GDM1 (cell line): ENCODE measurements at regions not wholly inside any gene's neighbourhood (a gene's known extent, or its start where the extent isn't known, plus 50 kb on each side); places are given as distances from the start of the nearest gene placed in this dataset.
"Not testable (repeated sequence)": the region's sequence is repeated elsewhere in the genome, so short reads cannot be mapped to it uniquely, and the experiment has no call there.

Experiments used
- DNase-seq: peaks from one replicate; lab custom pipeline; 2025; lab: John Stamatoyannopoulos, UW

- DNase-seq: no peak
These were observed 1187.7 kb upstream of the ADGRL4 start for GRCh38 chr1:80194221-80194620.

GRCh38 chr1:80181418-80181817, 1174.9 kb upstream of the ADGRL4 start:
- no peak for DNase-seq

- no peak for DNase-seq
These were observed 1165.1 kb upstream of the ADGRL4 start for GRCh38 chr1:80171631-80172030.

DNA sequence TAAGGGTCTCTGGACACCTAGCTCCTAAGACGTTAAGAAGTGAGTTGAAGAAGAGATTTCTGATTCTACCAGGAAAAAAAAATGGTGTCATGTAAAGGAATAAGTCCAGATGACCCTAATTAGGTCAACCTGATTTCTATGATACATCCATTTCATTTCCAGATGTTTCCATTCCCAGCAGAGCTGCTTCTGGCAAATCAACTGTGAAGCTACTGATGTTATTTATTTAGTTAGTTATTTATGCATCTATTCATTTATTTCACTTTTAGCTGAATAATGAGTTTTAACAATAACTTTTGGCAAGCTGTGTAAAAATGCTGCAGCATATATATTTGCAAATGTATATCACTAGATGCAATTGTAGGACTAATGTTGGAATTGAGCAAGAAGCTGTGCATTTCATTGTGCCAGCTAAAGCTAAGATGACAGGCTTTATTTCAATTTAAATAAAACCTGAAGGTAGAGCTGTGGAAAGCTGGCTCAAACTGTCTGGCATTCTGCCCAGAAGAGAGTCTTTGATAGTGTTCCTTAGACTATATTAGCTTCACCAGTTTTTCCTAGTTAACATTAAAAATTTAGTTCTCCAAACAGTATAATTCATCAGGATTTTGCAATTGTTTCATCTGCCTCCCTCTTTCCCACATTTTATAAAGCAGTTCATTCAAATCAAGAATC, 1164.4 kb upstream of the ADGRL4 start:
- no peak for DNase-seq

- DNase-seq: no peak
These were observed 1157.6 kb upstream of the ADGRL4 start for GRCh38 chr1:80164150-80164549.

GRCh38 chr1:80163686-80164085, 1157.2 kb upstream of the ADGRL4 start:
- DNase-seq: no peak

DNA sequence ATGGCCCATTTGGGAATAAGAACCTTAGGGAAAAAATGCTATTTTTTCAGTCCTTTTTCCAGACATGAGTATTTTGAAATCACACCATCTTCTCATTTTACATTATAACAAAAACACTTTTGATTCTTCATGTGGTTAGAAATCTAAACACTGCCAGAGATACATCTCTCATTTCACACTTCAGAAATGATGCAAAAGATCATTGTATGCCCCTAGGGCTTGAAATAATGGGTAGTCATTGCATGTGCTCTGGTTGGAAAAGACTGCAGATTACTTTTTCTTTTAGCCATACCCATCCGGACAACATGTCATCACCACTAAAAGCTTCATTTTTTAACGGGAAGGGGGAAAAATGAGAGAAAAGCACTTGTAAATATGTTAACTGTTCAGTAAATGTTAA, 1152.2 kb upstream of the ADGRL4 start:
- no peak for DNase-seq

DNA sequence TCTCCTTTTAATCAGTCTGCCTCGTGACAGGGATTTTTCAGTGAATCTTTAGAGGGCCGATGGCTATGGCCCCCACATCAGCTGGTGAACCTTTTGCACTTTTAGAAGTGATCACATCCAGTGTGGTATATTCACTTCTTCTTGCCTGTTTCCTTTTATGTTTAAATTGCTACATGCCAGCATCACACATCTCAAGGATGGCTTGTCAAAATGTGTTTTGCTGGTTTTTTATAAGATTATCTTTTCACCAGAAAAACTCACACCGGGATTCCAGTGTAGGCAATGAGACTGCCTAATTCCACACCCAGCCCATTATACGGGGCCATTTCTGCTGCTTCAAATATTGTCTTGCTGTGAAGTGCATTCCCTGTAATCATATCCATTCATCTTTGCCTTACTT, 1151.7 kb upstream of the ADGRL4 start:
- no peak for DNase-seq

DNA sequence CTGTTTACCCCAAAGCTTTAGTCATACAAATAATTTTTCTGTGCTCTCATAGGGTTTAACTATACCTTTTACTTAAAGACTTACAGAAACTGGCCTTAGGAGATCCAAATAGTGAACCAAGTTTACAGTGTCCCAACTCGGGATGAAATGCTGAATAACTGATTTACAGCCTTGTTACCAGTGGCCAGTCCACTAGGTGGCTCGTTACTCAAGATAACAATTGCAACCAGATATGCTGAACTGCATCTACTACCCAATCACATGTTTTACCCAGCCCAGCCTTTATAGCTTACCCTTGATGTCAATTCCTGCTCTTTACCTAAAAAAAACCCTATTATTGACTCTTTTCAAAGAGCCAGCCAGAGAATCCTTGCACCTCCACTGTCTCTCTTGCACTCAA, 1148.8 kb upstream of the ADGRL4 start:
- DNase-seq: no peak

DNA sequence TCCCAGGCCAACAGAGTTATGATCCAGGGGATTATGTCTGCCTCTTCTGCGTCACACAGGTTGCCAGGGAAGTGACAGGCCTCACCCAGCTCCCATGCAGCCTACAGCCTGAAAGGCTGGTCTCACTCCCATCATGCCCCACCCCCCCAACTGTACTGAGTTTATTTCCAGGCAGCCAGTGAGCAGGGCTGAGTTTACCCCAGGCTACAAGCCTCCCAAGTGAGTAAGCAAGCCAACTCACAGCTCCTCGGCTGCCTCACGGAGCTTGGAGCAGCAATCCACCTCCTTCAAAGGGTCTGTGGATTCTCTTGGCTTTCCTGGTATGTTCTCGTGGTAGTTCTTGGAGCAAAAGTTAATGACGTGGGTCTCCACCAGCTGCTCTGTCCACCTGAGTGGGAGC, 1147.6 kb upstream of the ADGRL4 start:
- DNase-seq: no peak

DNA sequence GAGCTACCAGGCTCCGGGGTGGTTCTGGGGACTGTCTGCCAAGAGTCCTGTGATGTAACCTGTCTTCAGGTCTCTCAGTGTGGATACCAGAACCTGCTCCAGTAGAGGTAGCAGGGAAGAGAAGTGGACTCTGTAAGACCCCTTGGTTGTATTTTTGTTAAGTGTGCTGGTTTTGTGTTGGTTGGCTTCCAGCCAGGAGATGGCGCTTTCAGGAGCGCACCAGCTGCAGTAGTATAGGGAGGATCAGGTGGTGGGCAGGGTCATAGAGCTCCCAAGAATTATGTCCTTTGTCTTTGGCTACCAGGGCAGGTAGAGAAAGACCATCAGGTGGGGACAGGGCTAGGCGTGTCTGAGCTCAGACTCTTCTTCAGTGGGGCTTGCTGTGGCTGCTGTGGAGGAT, 1147.2 kb upstream of the ADGRL4 start:
- DNase-seq: no peak

DNA sequence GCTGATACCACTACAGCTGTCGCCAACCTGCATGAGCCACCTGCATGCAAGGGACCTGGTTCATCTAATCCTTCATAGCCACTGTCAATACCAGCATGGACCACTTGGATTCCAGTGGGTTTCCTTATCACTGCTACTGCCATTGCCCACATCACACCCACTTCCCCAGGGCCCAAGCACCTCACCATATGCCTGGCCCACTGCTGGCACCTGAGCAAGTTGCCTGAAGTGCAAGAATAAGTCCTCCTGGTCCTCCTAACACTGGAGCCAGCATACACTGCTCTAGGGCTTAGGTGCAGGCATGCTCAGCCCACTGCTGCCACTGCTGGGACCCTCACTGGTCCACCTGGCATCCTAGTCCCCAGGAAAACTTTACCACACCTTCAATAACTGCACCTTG, 1136.8 kb upstream of the ADGRL4 start:
- no peak for DNase-seq

DNA sequence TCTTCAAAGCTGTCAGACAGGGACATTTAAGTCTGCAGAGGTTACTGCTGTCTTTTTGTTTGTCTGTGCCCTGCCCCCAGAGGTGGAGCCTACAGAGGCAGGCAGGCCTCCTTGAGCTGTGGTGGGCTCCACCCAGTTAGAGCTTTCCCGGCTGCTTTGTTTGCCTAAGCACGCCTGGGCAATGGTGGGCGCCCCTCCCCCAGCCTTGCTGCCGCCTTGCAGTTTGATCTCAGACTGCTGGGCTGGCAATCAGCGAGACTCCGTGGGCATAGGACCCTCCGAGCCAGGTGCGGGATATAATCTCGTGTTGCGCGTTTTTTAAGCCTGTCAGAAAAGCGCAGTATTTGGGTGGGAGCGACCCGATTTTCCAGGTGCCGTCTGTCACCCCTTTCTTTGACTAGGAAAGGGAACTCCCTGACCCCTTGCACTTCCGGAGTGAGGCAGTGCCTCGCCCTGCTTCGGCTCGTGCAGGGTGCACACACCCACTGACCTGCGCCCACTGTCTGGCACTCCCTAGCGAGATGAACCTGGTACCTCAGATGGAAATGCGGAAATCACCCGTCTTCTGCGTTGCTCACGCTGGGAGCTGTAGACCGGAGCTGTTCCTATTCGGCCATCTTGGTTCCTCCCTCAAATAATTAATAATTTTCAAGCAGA, 1131.5 kb upstream of the ADGRL4 start:
- DNase-seq: not testable (repeated sequence)

- no peak for DNase-seq
These were observed 1106.9 kb upstream of the ADGRL4 start for GRCh38 chr1:80113168-80114038.

DNA sequence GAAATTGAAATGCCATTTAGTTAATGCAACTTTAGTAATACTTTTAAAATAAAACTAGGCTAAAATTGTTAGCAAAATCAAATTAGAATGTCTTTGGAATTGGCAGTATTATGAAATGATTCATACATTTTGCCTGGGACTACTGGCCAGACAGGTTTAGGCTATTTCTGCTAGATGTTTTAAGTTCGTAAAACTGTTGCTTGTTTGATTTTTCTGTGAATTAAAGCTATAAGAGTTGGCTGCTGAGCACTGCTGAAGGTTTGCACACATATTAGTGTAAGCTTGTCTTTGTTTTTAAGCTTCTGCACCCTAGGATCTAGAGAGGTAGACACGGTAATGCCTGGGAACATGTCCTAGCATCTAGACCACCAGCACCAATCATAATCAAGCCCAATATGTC, 1094.6 kb upstream of the ADGRL4 start:
- no peak for DNase-seq

DNA sequence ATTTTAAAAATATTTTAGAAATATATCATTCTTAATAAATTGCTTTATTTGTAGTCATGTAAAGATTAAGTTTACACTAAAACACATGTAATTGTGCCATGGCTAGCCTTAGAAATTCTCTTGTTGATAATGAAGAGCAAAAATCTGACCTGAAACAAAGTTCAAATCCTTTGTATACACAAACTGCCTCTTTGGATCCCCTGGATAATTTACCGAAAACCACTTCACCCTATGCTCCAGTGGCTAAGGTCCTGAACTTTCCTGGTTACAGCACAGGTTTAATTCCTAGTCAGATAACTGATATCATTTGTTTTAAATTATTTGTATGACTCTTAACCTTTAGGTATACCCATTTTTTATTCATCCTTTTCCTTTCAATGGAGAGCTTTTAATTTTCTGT, 1093.2 kb upstream of the ADGRL4 start:
- DNase-seq: no peak

DNA sequence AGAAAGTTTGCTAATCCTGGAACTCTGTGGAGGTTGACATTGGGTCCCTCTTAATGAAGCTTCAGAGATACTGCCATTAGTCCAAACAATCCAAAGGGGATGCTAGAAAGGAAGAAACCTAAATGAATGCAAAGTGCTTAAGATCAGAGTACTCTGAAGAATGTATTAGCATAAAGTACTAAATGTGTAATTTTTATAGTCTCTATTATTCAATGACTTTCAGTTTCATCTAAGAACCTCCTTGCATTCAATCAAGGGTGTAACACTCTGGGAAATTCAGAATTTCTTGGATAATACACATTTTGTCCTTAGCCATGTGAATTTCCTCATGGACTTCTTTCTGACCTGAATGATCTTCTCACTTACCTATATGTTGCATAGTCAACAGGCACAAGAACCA, 1078.5 kb upstream of the ADGRL4 start:
- DNase-seq: no peak

DNA sequence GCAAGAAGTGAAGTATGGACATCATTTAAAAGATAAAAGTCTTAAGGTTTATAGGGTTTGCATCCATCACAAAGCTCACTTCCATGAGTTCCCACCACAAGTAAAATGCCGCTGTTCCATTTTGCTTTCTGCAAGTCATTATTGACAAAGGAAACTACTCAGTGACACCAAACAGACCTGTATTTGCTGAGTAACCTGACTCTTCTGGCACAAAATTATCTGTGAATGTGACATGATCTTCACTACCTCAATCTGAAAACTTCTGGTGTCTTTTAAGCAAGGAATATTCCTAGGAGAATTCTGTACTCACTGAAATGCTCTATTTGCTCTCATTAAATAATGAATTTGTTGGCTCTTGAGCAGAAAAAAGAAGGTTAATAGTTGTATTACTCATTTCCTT, 1077.4 kb upstream of the ADGRL4 start:
- DNase-seq: no peak

- DNase-seq: no peak
These were observed 1069.9 kb upstream of the ADGRL4 start for GRCh38 chr1:80076469-80076868.

GRCh38 chr1:80075351-80075750, 1068.8 kb upstream of the ADGRL4 start:
- no peak for DNase-seq

DNA sequence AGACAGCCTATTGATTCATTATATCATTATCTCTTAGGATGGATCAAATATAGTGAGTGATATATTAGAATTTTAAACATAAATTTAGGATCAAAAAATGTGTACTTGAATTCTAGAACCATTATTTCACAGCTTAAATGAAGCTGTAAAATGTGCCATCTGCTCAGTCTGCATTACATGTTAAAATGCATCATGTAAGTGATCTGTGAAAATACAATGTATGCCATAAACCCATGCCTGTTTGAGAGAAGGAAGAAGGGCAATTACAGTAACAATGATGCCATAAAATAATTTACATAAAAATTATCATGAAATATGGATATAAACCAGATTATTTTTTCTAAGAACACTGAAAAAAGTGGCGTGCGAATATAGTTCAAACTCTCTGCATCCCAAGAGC, 1066.0 kb upstream of the ADGRL4 start:
- DNase-seq: no peak

DNA sequence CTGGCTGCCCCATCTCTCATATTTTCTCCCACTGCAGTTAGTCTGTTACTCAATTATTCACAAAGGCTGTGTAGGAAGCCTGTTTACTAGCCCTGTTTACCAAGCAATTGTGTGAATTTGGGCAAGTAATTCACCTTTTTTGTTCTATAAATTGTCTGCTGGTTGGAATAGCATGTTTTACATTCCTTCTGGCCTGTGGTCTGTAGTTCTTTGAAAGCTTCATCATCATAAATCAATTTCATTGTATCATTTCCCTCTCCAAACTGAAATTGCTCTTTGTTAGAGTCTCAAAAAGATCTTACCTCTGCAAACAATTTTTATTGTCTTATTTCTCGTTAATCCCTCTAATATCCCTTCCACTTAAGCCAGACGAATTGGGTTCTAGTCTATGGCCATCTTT, 1059.5 kb upstream of the ADGRL4 start:
- DNase-seq: no peak

- no peak for DNase-seq
These were observed 1058.0 kb upstream of the ADGRL4 start for GRCh38 chr1:80064524-80064923.
